Ascending aorta (tissue), 2 donors: ENCODE measurements at regions not wholly inside any gene's neighbourhood (a gene's known extent, or its start where the extent isn't known, plus 50 kb on each side); places are given as distances from the start of the nearest gene placed in this dataset.

Experiments used
- DNase-seq, 2 donors: peaks; one replicate each; pipeline ENCODE4 v3.0.0-alpha.2; 2019; ENCODE audit warnings: low spot score in 2 of 2
- H3K27ac ChIP-seq, 2 donors: fragments of 200-600 bp; sonication (generic); one replicate each; pipeline ENCODE4 v1.5.1; 2016 to 2017; ENCODE audit warnings: mild to moderate bottlenecking in 1 of 2
- H3K27me3 ChIP-seq: fragments of 200-600 bp; sonication (generic); one replicate; pipeline ENCODE4 v1.5.1; 2017
- H3K36me3 ChIP-seq, 2 donors: fragments of 200-600 bp; sonication (generic); one replicate each; pipeline ENCODE4 v1.5.1; 2016
- H3K4me1 ChIP-seq, 2 donors: fragments of 200-600 bp; sonication (generic); one replicate each; pipeline ENCODE4 v1.5.1; 2016 to 2017; ENCODE audit warnings: mild to moderate bottlenecking in 1 of 2
- H3K4me3 ChIP-seq, 2 donors: fragments of 200-600 bp; sonication (generic); one replicate each; pipeline ENCODE4 v1.5.1; 2016 to 2017; ENCODE audit warnings: mild to moderate bottlenecking in 1 of 2
- H3K9me3 ChIP-seq, 2 donors: fragments of 200-600 bp; sonication (generic); one replicate each; pipeline ENCODE4 v1.5.1; 2016
- intact Hi-C: fragments of 100-400 bp; cut with DNase I; formaldehyde crosslinking; loops from one replicate; pipeline ENCODE4 v1.15.1; 2023
- TF ChIP-seq, protein P1 (sequence below), 3 experiments: fragments of 200-600 bp in 2 of 3; fragments of 450-650 bp in 1 of 3; sonication (generic) in 2 of 3; IDR thresholded peaks; one replicate each; pipeline ENCODE4 v1.5.1; 2016 to 2019; ENCODE audit warnings: antibody characterized with exemption in 3 of 3, mild to moderate bottlenecking in 1 of 3, moderate library complexity in 1 of 3

- no peak overlapping the region for H3K27ac ChIP-seq
- H3K9me3 ChIP-seq = peaks cover 0 to 17% of the 10 kb centered on the region in 2 donors
- H3K36me3 ChIP-seq = no peaks in the 10 kb centered on the region
- DNase-seq = no peak
- no peak overlapping the region for H3K4me3 ChIP-seq
- no peaks in the 10 kb centered on the region for H3K27me3 ChIP-seq
- intact Hi-C loops = no loop called here
- H3K4me1 ChIP-seq = no peaks in the 10 kb centered on the region
- TF ChIP-seq, protein P1, sequence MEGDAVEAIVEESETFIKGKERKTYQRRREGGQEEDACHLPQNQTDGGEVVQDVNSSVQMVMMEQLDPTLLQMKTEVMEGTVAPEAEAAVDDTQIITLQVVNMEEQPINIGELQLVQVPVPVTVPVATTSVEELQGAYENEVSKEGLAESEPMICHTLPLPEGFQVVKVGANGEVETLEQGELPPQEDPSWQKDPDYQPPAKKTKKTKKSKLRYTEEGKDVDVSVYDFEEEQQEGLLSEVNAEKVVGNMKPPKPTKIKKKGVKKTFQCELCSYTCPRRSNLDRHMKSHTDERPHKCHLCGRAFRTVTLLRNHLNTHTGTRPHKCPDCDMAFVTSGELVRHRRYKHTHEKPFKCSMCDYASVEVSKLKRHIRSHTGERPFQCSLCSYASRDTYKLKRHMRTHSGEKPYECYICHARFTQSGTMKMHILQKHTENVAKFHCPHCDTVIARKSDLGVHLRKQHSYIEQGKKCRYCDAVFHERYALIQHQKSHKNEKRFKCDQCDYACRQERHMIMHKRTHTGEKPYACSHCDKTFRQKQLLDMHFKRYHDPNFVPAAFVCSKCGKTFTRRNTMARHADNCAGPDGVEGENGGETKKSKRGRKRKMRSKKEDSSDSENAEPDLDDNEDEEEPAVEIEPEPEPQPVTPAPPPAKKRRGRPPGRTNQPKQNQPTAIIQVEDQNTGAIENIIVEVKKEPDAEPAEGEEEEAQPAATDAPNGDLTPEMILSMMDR (IDR thresholded peaks at IDR 0.05) = no peak
Measured at GRCh38 chr3:157829786-157830185, 276.4 kb downstream of the SHOX2 start.

- TF ChIP-seq, protein P1 (IDR thresholded peaks at IDR 0.05) = no peak
- Histone ChIP-seq H3K9me3 (peaks cover 0 to 11% of the 10 kb centered on the region in 2 donors), H3K27ac (no peak overlapping the region), H3K36me3 (no peaks in the 10 kb centered on the region), H3K27me3 (no peaks in the 10 kb centered on the region), H3K4me3 (no peak overlapping the region), H3K4me1 (no peaks in the 10 kb centered on the region)
- no peak for DNase-seq
- intact Hi-C loops = no loop called here
Measured at GRCh38 chr3:157824281-157824680, 281.9 kb downstream of the SHOX2 start.

GRCh38 chr3:157823050-157823449 is 283.2 kb downstream of the SHOX2 start:
- H3K27me3 ChIP-seq = no peaks in the 10 kb centered on the region
- H3K9me3 ChIP-seq = peaks cover 0 to under 1% of the 10 kb centered on the region in 2 donors
- no peak overlapping the region for H3K4me3 ChIP-seq
- TF ChIP-seq, protein P1 (IDR thresholded peaks at IDR 0.05) = no peak
- intact Hi-C loops = no loop called here
- no peak for DNase-seq
- H3K4me1 ChIP-seq = no peaks in the 10 kb centered on the region
- no peak overlapping the region for H3K27ac ChIP-seq
- H3K36me3 ChIP-seq = no peaks in the 10 kb centered on the region

DNA sequence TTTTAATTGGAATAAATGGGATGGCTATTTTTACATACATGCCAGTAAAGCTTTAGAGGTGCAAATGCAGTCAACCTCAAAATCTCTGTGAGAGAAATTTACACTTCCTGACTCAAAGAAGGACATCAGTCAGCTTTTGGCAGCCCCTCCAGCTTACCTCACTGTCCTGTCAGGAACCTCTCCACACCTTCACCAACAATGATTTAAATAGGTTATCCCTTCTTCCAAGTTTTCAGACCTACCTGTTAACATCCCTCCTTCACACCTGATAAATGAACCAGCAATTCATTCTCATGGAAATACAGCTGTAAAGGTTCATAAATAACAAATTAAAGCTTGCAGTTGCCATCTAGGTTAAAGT is 286.1 kb downstream of the SHOX2 start:
- intact Hi-C loops = no loop called here
- no peaks in the 10 kb centered on the region for H3K4me1 ChIP-seq
- no peak for DNase-seq
- no peaks in the 10 kb centered on the region for H3K9me3 ChIP-seq
- no peak overlapping the region for H3K4me3 ChIP-seq
- H3K27me3 ChIP-seq = no peaks in the 10 kb centered on the region
- TF ChIP-seq, protein P1 (IDR thresholded peaks at IDR 0.05) = no peak
- no peak overlapping the region for H3K27ac ChIP-seq
- no peaks in the 10 kb centered on the region for H3K36me3 ChIP-seq

GRCh38 chr3:157819270-157820156 is 286.7 kb downstream of the SHOX2 start:
- H3K27me3 ChIP-seq = no peaks in the 10 kb centered on the region
- no peaks in the 10 kb centered on the region for H3K36me3 ChIP-seq
- DNase-seq = no peak
- no peaks in the 10 kb centered on the region for H3K9me3 ChIP-seq
- no peak overlapping the region for H3K4me3 ChIP-seq
- TF ChIP-seq, protein P1 (IDR thresholded peaks at IDR 0.05) = no peak
- H3K27ac ChIP-seq = no peak overlapping the region
- no peaks in the 10 kb centered on the region for H3K4me1 ChIP-seq
- intact Hi-C loops = no loop called here
